ENCODE measurements at regions not wholly inside any gene's neighbourhood (a gene's known extent, or its start where the extent isn't known, plus 50 kb on each side); places are given as distances from the start of the nearest gene placed in this dataset.

DNA sequence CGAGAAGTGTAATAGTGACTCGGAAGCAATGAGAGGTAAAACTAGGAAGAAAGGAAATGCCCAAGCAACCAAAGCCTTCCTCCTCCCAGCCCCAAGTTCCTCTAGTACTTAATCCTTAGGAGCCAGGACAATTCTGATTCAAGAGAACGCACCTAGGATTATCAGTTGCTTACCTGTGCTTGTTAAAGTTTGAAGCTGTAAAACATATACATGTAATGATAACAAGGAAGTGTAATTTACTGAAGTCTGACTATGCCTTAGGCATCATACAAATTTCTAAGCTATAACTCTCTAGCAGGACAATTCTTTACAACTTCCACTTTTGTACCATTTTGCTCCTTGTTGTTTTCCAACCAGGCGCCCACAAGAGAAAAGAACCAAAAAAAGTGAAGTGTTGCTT is 92.8 kb upstream of the OSBPL8 start:
- TF ChIP-seq CTCF (IDR thresholded peaks at IDR 0.05): no peak

GRCh38 chr12:76653342-76653741 is 93.8 kb upstream of the OSBPL8 start:
- TF ChIP-seq CTCF (IDR thresholded peaks at IDR 0.05): no peak

- no peak for TF ChIP-seq CTCF (IDR thresholded peaks at IDR 0.05)
These were observed 99.2 kb upstream of the ZDHHC17 start for GRCh38 chr12:76664731-76665130.

DNA sequence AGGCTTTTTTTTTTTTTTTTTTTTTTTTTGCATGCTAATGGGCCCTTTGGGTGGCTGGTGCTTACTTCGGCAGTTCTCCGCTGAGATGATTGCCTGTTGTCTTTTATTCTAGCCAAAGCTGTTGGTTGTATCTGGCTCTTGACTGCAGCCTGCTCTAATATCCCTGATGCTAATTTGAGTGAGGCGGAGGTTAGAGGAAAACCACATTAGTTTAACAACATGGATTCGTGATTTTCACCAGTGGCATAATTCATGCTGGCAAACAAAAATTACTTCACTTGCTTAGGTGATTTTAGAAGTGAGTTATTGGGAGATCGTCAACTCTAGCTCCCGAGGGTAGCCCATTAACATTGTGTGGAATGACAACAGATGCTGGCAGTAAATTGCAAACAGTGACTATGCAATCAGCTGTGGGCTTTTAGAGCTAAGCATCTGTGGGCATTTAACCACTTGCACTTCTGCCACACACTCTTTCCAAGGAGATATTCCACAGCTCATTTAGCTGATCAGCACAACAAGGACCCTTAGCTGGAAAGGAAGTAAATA is 97.6 kb upstream of the ZDHHC17 start:
- no peak for TF ChIP-seq CTCF (IDR thresholded peaks at IDR 0.05)

DNA sequence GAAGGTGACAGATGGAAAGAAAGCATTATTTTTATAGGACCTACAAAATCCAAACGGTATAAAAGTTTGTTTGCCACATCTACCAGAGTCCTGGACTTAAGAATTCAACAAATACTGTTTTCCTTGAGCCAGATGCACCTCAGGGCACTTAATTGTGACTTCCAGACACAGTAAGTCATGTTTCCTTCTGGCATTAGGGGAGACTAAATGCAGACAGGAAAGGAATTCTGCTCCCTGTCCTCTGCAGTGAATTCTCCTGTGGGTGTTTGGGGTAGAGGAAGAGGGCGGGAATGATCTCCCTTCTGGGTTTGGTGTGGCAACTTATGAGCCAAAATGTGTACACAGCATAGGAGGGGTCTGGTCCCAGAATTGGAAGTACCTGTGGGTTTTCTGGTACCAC is 93.9 kb upstream of the ZDHHC17 start:
- TF ChIP-seq CTCF (IDR thresholded peaks at IDR 0.05): no peak

DNA sequence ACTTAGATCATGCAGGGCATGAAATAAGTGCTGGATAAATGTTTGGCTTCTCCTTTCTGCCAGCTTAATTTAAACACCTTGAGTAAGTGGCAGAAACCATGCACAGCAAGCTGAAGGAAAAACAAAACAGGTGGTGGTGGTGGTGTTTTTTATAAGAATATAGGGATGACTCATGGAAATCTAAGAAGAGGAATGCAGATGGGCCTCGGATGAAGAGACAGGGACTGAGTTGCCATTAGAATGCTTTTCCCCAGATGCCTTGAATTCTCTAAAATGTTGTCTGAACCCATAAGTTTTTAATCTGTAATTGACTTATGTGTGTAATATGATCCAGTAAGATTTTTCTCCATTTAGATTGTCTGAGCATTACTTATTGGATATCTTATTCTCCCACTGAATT is 93.1 kb upstream of the ZDHHC17 start:
- TF ChIP-seq CTCF (IDR thresholded peaks at IDR 0.05): no peak

- TF ChIP-seq CTCF (IDR thresholded peaks at IDR 0.05): no peak
These were observed 89.1 kb upstream of the ZDHHC17 start for GRCh38 chr12:76674669-76675315.

DNA sequence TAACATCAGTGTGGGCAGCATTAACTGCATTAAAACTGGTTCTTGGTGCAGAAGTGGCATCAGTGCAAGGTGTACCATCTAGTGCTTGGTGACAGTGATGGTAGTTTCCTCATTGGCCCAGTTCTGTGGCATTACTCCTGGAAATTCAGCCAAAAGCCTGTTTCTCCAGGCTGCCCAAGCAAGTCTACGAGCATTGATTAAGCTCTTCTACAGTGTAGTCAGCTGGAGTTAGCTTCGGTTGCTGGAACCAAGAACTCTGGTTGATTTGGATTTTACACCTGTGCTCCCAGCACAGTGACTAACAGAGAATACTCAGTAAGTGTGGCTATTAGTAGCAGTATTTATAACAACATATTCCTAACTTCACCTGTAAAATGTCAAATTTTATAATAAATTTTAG is 84.9 kb upstream of the ZDHHC17 start:
- no peak for TF ChIP-seq CTCF (IDR thresholded peaks at IDR 0.05)

Measured in LNCAP (cell line).